HG02678 (cell line): ENCODE measurements at regions not wholly inside any gene's neighbourhood (a gene's known extent, or its start where the extent isn't known, plus 50 kb on each side); places are given as distances from the start of the nearest gene placed in this dataset.

Source experiments
- ATAC-seq: cut with Tn5 transposase; IDR thresholded peaks from one replicate; pipeline ENCODE4 v1.9.1; 2021; ENCODE audit warnings: mild to moderate bottlenecking, moderate library complexity; ENCODE audit not compliant: unreplicated experiment

- ATAC-seq = no peak
Measured at GRCh38 chr7:47666164-47666862, 84.4 kb upstream of the TNS3 start.

DNA sequence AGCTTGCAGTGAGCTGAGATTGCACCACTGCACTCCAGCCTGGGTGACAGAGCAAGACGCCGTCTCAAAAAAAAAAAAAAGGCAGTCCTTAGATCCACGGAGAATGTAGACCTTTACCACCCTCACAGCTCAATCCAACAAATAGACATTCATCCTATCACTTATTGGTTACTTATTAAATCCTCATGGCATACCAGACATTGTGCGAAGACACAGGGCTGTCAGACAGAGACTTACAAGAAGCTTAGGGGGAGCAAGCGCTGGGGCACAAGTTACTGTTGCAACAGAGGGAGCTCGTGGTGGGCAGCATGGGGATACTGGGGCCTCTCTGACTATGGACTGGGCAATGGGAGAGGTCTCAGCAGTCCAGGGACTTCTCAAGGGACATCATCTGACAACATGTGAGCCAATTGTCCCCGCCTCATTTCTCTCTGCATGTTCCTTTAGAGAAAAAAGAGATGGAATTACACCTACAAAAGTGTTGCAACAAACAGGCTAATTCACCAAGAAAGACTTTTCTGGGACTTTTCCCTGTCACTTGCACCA is 82.8 kb upstream of the TNS3 start:
- no peak for ATAC-seq

- no peak for ATAC-seq
Measured at GRCh38 chr7:47663851-47664250, 81.9 kb upstream of the TNS3 start.

DNA sequence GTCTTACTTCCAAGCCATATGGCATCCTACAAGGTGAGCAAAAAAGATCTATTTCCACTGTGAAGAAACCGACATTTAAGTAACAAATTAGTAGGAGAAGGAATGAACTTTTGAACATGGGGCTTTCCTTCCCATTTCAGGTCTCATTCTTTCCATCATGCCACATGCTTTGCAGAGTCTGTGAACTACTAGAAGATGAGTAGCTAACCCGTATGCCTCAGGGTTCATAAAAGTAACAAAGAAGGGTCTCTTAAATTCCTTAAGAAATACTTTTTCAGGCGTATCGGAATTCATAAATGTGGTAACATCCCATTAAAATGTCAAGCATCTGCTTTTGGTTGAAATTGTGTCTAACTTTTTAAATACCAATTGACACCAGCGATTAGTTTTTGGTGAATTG is 81.3 kb upstream of the TNS3 start:
- no peak for ATAC-seq

DNA sequence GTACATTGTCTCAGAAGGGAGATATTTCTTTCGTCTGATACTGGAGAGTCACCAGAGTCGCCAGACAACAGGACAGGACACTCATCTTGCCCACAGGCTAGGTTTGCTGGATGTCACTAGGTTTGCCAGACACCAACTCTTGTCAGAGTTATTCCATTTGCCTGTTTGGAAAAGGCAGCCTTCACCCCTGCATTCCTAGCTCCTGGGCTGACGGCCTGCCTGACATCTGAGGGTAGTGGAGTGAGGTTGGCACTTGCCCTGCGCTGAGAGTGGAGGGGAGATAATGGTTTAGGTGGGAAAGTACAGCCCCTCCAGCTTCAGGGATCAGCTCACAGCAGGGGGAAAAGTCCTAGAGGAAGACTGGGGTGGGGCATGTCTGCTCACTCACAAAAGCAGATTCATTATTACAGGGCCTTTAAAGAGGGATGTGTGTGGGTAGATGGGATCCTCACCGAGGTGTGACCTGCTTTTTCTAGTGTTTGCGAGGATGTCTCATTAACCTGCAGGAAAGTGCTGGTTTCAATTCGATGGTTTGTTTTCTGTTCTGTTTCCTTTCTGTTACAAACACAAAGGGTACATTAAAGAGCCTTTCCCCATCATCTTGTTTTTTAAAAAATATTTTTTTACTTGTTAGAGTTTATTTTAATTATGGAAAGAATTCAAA is 79.3 kb upstream of the TNS3 start:
- ATAC-seq = no peak

DNA sequence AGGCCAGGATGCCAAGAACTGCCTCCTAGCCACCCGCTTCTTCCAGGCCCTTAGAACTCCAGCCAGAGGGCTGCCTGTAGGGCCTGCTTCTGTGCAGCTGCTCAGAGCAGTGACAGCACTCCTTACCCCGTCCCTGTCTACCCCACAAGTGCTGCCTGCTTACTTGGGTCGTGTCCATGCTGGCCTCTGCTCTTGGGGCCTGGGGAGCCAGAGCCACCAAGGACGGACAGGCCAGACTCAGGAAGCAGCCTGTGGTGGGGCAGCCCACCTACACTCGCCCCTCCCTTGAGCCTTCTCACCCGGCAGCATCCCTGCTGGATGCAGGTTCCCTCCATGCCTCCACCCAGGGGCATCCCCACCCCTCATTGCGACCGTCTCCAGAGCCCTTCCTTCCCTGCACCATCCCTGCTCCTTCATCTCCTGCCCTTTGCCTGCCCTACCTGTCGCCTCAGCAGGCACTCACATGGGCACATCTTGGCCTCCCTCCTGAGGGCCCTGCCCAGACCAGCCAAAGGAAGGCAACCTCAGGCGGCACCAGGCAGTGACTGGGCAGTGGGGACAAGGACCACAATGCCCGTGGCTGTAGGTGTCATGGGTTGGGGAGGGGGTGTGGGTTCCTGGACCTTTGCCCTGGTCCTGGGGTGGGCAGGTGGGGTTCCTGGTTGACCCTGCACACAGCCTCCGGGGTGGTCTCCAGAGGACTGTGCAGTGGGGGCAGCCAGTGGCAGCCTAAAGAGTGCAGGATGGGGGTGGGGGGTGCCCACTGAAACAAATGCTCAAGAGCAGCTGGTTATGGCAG is 78.0 kb upstream of the TNS3 start:
- no peak for ATAC-seq

GRCh38 chr7:47658886-47659635 is 77.2 kb upstream of the TNS3 start:
- no peak for ATAC-seq

DNA sequence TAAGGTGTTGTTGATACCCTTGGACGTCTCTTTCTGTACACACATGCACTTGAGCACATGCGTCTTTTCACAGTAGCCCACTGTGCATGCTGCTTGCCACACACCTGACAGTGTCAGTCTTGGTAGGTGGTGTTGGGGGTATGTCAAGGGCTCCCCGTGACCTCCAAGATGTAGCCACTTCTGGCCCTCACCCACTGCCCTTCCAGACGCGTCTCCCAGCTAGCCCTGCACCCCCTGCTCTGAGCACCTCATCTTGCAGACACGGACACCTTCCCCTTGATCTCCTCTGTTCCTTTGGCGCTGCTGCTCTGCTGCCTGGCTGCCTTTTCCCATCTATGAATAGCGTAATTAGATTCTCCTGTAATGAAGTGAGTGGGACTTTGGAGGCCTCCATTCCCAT is 75.2 kb upstream of the TNS3 start:
- ATAC-seq = no peak

GRCh38 chr7:47654672-47655298 is 72.9 kb upstream of the TNS3 start:
- ATAC-seq = no peak

GRCh38 chr7:47653550-47654411 is 71.9 kb upstream of the TNS3 start:
- ATAC-seq = no peak

DNA sequence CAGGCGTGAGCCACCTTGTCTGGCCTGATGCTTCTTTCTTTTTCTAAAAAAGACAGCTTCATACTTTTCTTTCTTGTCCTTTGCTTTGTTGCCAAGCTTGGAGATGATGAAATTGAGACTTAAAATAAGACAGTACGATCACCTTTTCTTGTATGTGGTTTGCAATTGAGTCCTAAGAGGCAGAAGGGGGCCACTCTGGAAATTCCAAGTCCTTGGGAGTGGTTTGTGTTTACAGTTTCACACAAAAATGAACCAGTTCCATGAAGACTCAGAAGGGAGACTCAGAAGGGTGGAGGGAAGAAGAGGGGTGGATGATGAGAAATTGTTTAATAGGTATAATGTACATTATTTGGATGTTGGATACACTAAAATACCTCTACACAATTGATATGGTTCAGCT is 70.7 kb upstream of the TNS3 start:
- ATAC-seq = no peak

DNA sequence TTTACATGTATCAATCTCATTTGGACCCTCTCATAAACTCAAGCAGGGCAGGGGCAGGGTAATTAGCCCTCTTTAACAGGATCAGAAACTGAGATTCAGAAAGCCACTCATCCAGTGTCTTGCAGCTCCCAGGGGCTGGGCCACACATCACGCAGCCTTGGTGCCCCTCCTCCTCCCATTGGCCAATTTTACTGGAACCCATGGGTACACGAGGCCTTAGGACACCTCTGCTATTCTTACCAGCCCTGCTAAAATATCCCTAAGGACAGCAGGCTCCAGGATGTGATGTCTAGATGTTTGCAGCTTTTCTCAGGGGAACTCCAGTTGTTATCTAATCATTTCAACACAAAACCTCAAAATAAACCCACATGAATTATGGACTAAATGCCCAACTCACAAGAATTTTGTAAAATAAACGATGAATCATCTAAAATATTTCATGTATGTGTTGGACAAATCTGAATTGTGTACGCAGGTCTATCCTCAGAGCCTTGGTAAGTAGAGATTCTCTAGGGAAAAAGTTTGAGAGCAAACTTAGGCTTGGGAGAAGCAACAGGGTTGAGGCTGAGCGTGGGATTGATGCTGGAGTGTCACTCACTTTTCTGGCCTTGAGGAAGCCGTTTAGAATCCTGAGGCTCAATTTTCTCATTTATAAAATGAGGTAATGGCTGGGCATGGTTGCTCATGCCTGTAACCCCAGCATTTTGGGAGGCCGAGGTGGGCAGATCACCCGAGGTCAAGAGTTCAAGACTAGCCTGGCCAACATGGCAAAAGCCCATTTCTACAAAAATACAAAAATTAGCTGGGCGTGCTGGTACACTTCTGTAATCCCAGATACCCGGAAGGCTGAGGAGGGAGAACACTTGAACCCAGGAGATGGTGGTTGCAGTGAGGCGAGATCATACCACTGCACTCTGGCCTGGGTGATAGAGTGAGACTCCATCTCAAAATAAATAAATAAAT is 69.7 kb upstream of the TNS3 start:
- ATAC-seq = no peak

GRCh38 chr7:47649919-47650318 is 68.0 kb upstream of the TNS3 start:
- no peak for ATAC-seq

- ATAC-seq = no peak
Measured at GRCh38 chr7:47648275-47648925, 66.5 kb upstream of the TNS3 start.

DNA sequence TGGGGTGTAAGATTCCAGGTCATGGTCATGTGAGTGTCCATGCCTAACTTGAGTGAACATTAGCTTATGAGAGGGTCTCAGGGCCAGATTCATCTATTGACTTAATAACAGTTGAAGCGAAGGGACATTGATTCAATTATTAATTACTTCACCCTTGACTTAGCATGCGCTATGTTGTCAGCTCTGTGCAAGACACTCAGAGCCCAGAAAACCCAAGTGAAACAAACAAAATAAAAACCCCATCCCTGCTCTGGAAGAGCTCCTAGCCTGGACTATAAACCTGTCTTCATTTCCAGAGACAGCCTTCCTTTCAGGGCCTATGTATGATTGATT is 66.0 kb upstream of the TNS3 start:
- no peak for ATAC-seq

GRCh38 chr7:47647181-47647917 is 65.4 kb upstream of the TNS3 start:
- ATAC-seq = peak; percentile 83

DNA sequence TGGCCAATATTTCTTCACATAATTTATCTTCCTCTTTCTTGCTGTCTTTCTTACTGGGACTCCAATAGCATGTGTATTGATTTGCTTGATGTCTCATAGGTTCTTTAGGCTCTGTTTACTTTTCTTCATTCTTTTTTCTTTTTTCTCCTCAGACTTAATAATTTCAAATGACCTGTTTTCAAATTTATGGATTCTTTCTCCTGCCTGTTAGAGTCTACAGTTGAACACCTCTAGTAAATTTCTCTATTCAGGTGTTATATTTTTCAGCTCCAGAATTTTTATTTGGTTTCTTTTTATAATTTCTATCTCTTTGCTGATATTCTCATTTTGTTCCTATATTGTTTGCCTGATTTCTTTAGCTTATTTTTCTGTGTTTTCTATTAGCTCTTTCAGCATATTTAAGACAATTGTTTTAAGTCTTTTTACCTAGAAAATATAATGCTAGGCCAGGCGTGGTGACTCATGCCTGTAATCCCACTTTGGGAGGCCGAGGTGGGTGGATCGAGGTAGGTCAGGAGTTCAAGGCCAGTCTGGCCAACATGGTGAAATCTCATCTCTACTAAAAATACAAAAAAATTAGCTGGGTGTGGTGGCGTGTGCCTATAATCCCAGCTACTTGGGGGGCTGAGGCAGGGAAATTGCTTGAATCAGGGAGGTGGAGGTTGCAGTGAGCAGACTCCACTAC is 61.9 kb upstream of the TNS3 start:
- no peak for ATAC-seq
